Kidney (tissue), 13 donors: ENCODE measurements at regions not wholly inside any gene's neighbourhood (a gene's known extent, or its start where the extent isn't known, plus 50 kb on each side); places are given as distances from the start of the nearest gene placed in this dataset.
"Not testable (repeated sequence)": the region's sequence is repeated elsewhere in the genome, so short reads cannot be mapped to it uniquely, and the experiment has no call there.

ENCODE experiments used
- DNase-seq, 5 donors: peaks; one replicate each; pipeline ENCODE4 v3.0.0-alpha.2; 2013 to 2020
- FAIRE-seq: peaks from 2 replicates; lab custom pipeline; 2012; peaks lifted over from hg19 to GRCh38; lab: Jason Lieb, UNC
- H3K27ac ChIP-seq, 2 donors: one replicate each; pipeline ENCODE4 v1.7.0; 2013; ENCODE audit warnings: low read depth in 2 of 2, low read length in 2 of 2, inconsistent platforms in 1 of 2
- H3K27me3 ChIP-seq: one replicate; pipeline ENCODE4 v1.7.1; 2013; ENCODE audit warnings: low read length, inconsistent platforms; ENCODE audit not compliant: control insufficient read depth, insufficient read depth
- H3K36me3 ChIP-seq, 3 donors: one replicate each; pipeline versions ENCODE4 v1.7.0 to v1.7.1; 2013; ENCODE audit warnings: low read length in 3 of 3, control low read depth in 1 of 3, inconsistent platforms in 1 of 3; ENCODE audit not compliant: insufficient read depth in 3 of 3, control insufficient read depth in 2 of 3
- H3K4me1 ChIP-seq, 3 donors: one replicate each; pipeline versions ENCODE4 v1.7.0 to v1.7.1; 2013; ENCODE audit warnings: low read length in 3 of 3, inconsistent platforms in 1 of 3, low read depth in 1 of 3; ENCODE audit not compliant: control insufficient read depth in 2 of 3, insufficient read depth in 2 of 3
- H3K4me3 ChIP-seq, 3 donors: one replicate each; pipeline versions ENCODE4 v1.7.0 to v1.8.1; 2013; ENCODE audit warnings: low read length in 3 of 3, control low read depth in 1 of 3, inconsistent platforms in 1 of 3
- H3K9ac ChIP-seq, 3 donors: one replicate each; pipeline versions ENCODE4 v1.7.0 to v1.7.1; 2013; ENCODE audit warnings: low read length in 3 of 3, control low read depth in 1 of 3, inconsistent platforms in 1 of 3
- H3K9me3 ChIP-seq, 3 donors: one replicate each; pipeline versions ENCODE4 v1.7.0 to v1.7.1; 2013; ENCODE audit warnings: low read length in 3 of 3, control low read depth in 1 of 3, inconsistent platforms in 1 of 3; ENCODE audit not compliant: control insufficient read depth in 2 of 3, insufficient read depth in 1 of 3
- intact Hi-C: fragments of 100-400 bp; cut with DNase I; formaldehyde crosslinking; loops from one replicate; pipeline ENCODE4 v1.11.1; 2022
- TF ChIP-seq, protein P1 (sequence below): IDR thresholded peaks from 3 replicates; pipeline ENCODE4 v1.5.1; 2012; ENCODE audit warnings: mild to moderate bottlenecking, moderate library complexity, borderline replicate concordance; ENCODE audit not compliant: insufficient read depth; ENCODE audit errors: extremely low read depth
- donor health status: control.
- donor health status: control.
- donor health status: control.
- donor health status: control.
- donor health status: control.
- donor health status: DM: yes; HTN: yes; CAD: no.
- donor health status: Normal renal cell carcinoma (clear cell type).

GRCh38 chr9:119873877-119874276, 504.6 kb upstream of the BRINP1 start:
- DNase-seq (no peak), FAIRE-seq (no peak)
- intact Hi-C loops = no loop called here
- no peaks in the 10 kb centered on the region for H3K36me3 ChIP-seq
- H3K27ac ChIP-seq = no peak overlapping the region
- TF ChIP-seq, protein P1, sequence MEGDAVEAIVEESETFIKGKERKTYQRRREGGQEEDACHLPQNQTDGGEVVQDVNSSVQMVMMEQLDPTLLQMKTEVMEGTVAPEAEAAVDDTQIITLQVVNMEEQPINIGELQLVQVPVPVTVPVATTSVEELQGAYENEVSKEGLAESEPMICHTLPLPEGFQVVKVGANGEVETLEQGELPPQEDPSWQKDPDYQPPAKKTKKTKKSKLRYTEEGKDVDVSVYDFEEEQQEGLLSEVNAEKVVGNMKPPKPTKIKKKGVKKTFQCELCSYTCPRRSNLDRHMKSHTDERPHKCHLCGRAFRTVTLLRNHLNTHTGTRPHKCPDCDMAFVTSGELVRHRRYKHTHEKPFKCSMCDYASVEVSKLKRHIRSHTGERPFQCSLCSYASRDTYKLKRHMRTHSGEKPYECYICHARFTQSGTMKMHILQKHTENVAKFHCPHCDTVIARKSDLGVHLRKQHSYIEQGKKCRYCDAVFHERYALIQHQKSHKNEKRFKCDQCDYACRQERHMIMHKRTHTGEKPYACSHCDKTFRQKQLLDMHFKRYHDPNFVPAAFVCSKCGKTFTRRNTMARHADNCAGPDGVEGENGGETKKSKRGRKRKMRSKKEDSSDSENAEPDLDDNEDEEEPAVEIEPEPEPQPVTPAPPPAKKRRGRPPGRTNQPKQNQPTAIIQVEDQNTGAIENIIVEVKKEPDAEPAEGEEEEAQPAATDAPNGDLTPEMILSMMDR = no peak
- H3K9ac ChIP-seq = no peak overlapping the region
- H3K27me3 ChIP-seq = no peaks in the 10 kb centered on the region
- no peaks in the 10 kb centered on the region for H3K4me1 ChIP-seq
- H3K9me3 ChIP-seq = no peaks in the 10 kb centered on the region
- H3K4me3 ChIP-seq = no peak overlapping the region

- H3K36me3 ChIP-seq, intact Hi-C loops, H3K4me3 ChIP-seq, H3K4me1 ChIP-seq, H3K9me3 ChIP-seq, H3K27ac ChIP-seq, FAIRE-seq, H3K27me3 ChIP-seq, H3K9ac ChIP-seq: not testable (repeated sequence)
- peak in 1 of 5 donors; percentile 51 for DNase-seq
These were observed 501.0 kb upstream of the BRINP1 start for GRCh38 chr9:119870251-119870650.

- Histone ChIP-seq H3K9me3 (no peaks in the 10 kb centered on the region), H3K27ac (no peak overlapping the region), H3K27me3 (no peaks in the 10 kb centered on the region), H3K4me1 (no peaks in the 10 kb centered on the region), H3K4me3 (no peak overlapping the region), H3K36me3 (no peaks in the 10 kb centered on the region), H3K9ac (no peak overlapping the region)
- FAIRE-seq = no peak
- no peak for DNase-seq
- TF ChIP-seq, protein P1 = no peak
- intact Hi-C loops = no loop called here
These were observed 499.5 kb upstream of the BRINP1 start for GRCh38 chr9:119868694-119869093.

DNA sequence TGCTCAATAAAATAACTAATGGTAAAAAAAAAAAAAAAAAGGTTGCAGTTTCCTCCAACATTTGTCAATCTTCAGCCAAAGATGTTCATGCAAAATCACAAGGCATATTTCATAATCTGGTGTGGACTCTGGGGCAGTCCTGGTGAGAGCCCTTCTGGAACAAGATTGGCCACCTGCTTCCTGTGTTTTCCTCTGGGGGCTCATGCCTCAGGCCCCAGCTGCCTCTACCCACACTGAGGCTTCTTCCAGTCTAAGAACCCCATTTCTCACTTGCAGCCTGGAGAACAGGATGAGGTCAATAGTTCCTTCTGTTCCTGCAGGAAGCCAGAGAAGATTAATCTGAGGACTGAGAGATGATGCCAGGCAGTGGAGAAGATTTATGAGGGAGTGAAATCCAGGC, 492.6 kb upstream of the BRINP1 start:
- TF ChIP-seq, protein P1 = no peak
- no peak for FAIRE-seq
- H3K27me3 ChIP-seq = no peaks in the 10 kb centered on the region

More for the DNA sequence above, 492.6 kb upstream of the BRINP1 start:
- Histone ChIP-seq H3K9me3 (no peaks in the 10 kb centered on the region), H3K9ac (no peak overlapping the region), H3K36me3 (no peaks in the 10 kb centered on the region), H3K27ac (no peak overlapping the region), H3K4me3 (no peak overlapping the region), H3K4me1 (no peaks in the 10 kb centered on the region)
- intact Hi-C loops = no loop called here
- peak in 1 of 5 donors; percentile 18 for DNase-seq
